BJ (cell line): ENCODE measurements at regions not wholly inside any gene's neighbourhood (a gene's known extent, or its start where the extent isn't known, plus 50 kb on each side); places are given as distances from the start of the nearest gene placed in this dataset.
"Not testable (repeated sequence)": the region's sequence is repeated elsewhere in the genome, so short reads cannot be mapped to it uniquely, and the experiment has no call there.

ENCODE experiments used
- CTCF ChIA-PET: fragments of 350-600 bp; formaldehyde crosslinking; extraction: SDS; loops from one replicate; lab custom pipeline; 2021; ENCODE audit warnings: antibody characterized with exemption, inconsistent platforms; lab: Yijun Ruan, JAX
- POLR2A ChIA-PET: fragments of 300-600 bp; sonication (Branson Sonifier 250); formaldehyde crosslinking; extraction: SDS; loops from one replicate; lab custom pipeline; 2021; ENCODE audit warnings: antibody characterized with exemption; lab: Charles Lee
- DNase-seq: peaks from one replicate; pipeline ENCODE4 v3.0.0-alpha.2; 2011; ENCODE audit warnings: low read depth
- H3K27me3 ChIP-seq: 2 replicates; pipeline ENCODE4 v1.6.0; 2011; ENCODE audit warnings: low read length; ENCODE audit not compliant: control insufficient read depth, insufficient read depth
- H3K36me3 ChIP-seq: 2 replicates; pipeline ENCODE4 v1.5.1; 2011; ENCODE audit warnings: low read length; ENCODE audit not compliant: control insufficient read depth, insufficient read depth
- H3K4me3 ChIP-seq: 2 replicates; pipeline ENCODE4 v1.5.1; 2011; ENCODE audit warnings: low read depth, mild to moderate bottlenecking, control low read depth, low read length
- TF ChIP-seq, protein P1 (sequence below): IDR thresholded peaks from 2 replicates; pipeline ENCODE4 v1.5.1; 2011; ENCODE audit warnings: low read depth, mild to moderate bottlenecking, control low read depth, inconsistent platforms, low read length, moderate library complexity; ENCODE audit not compliant: insufficient read depth

DNA sequence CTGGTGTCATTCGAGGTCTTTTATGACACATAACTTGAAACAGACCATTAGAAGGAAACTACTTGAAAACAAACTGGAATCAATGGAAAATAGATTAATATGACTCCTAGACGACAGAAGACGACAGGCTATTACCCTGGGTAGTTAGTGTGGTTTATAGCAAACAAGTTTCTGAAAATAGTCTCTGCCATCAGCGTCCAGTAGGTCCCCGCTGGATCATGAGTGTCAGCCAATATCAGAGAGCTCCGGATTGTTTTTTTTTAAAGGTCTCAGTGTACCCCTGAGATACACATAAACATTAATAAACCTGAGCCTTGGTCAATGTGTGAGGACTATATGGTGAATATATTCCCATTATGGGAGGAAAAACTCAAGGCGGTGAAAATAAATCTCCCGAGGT is 115.0 kb upstream of the THUMPD2 start:
- TF ChIP-seq, protein P1, sequence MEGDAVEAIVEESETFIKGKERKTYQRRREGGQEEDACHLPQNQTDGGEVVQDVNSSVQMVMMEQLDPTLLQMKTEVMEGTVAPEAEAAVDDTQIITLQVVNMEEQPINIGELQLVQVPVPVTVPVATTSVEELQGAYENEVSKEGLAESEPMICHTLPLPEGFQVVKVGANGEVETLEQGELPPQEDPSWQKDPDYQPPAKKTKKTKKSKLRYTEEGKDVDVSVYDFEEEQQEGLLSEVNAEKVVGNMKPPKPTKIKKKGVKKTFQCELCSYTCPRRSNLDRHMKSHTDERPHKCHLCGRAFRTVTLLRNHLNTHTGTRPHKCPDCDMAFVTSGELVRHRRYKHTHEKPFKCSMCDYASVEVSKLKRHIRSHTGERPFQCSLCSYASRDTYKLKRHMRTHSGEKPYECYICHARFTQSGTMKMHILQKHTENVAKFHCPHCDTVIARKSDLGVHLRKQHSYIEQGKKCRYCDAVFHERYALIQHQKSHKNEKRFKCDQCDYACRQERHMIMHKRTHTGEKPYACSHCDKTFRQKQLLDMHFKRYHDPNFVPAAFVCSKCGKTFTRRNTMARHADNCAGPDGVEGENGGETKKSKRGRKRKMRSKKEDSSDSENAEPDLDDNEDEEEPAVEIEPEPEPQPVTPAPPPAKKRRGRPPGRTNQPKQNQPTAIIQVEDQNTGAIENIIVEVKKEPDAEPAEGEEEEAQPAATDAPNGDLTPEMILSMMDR: no peak
- ChIA-PET CTCF (no interaction called here), POLR2A (no interaction called here)
- no peak for DNase-seq
- Histone ChIP-seq H3K27me3 (no peaks in the 10 kb centered on the region), H3K36me3 (no peaks in the 10 kb centered on the region), H3K4me3 (no peak overlapping the region)

DNA sequence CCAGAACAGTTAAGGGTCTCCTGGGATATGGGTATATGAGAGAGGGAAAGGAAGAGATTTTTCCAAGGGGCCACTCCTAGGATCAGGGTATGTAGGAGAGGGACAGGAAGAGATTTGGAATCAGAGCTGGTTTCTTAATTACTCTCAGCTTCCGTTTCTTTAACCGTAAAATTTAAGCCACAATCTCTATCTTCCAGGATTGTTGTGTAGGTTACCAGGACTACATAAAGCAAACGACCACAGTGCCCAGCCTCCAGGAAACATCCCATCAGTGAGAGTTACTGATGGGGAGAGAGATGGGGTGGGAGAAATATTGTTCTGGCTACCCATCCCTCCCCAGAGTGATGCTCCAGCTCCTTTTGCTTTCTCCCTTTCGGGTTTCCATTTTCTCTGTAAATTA is 114.6 kb upstream of the THUMPD2 start:
- H3K4me3 ChIP-seq: no peak overlapping the region
- CTCF ChIA-PET: interaction anchor here (1.2 kb wide), 1 partner anchor 112 kb away, joined by 3 read pairs; no protein-coding TSS in a partner anchor
- H3K36me3 ChIP-seq: no peaks in the 10 kb centered on the region
- no peaks in the 10 kb centered on the region for H3K27me3 ChIP-seq
- POLR2A ChIA-PET: no interaction called here
- TF ChIP-seq, protein P1: no peak
- DNase-seq: no peak

DNA sequence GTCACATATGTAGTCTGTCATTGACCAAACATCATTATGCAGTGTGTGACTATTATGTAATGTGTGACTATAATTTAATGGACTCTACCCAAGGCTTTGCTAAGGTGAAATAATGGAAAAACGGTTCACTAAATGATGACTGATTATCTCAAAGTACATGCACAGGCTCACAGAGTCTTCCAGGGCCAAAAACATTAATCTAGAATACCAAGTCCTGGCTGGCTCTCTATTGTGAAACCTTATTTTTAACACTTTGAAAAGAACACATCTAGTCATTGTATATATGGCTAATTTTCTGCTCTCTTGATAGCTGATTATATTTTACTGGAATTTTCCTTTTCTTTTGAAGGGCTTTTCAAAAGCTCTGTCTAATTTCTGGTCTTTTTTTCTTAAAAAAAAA is 102.9 kb upstream of the THUMPD2 start:
- ChIA-PET CTCF (no interaction called here), POLR2A (no interaction called here)
- DNase-seq: no peak
- no peaks in the 10 kb centered on the region for H3K36me3 ChIP-seq
- H3K27me3 ChIP-seq: no peaks in the 10 kb centered on the region
- TF ChIP-seq, protein P1: no peak
- no peak overlapping the region for H3K4me3 ChIP-seq

DNA sequence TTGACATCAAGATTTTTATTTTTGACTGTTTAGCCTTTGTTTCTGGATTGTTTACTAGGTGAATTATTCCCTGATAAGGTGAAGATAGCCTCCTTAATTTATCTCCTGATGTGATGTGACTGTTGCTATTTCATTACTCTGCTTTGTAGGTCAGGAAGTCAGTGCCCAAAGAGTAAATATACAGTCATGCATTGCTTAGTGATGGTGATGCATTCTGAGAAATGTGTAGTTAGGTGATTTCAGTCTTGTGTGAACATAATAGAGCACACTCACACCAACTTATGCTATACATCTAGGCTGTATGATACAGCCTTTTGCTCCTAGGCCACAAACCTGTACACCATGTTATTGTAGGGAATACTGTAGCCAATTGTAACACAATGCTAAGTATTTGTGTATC is 102.4 kb upstream of the THUMPD2 start:
- Histone ChIP-seq H3K36me3 (no peaks in the 10 kb centered on the region), H3K27me3 (no peaks in the 10 kb centered on the region), H3K4me3 (no peak overlapping the region)
- POLR2A ChIA-PET: no interaction called here
- TF ChIP-seq, protein P1: no peak
- DNase-seq: no peak
- CTCF ChIA-PET: no interaction called here

DNA sequence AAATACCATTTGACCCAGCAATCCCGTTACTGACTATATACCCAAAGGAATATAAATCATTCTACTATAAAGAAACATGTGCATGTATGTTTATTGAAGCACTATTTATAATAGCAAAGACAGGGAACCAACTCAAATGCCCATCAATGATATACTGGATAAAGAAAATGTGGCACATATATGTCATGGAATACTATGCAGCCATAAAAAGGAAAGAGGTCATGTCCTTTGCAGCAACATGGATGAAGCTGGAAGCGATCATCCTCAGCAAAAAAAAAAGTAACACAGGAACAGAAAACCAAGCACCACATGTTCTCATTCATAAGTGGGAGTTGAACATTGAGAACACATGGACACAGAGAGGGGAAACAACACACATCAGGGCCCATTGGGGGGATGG is 99.9 kb upstream of the THUMPD2 start:
- H3K4me3 ChIP-seq, DNase-seq, POLR2A ChIA-PET, H3K27me3 ChIP-seq, CTCF ChIA-PET, H3K36me3 ChIP-seq: not testable (repeated sequence)

DNA sequence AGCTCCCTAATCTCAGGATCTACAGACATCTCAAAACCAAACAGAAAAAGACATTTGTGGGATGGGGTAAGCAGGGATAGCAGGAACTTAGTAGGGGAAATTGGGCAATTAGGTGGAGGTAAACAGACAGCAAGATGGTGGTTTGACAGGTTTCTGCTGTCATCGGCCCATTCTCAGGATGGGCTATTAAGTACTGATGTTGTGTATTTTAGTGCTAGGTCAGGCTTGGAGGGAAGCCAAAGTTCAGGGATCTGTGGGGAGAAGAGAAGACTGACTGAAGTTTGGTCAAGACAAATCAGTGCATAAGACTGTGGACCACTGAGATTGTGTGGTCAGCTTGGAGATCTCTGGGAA is 96.8 kb upstream of the THUMPD2 start:
- Histone ChIP-seq H3K36me3 (no peaks in the 10 kb centered on the region), H3K27me3 (no peaks in the 10 kb centered on the region), H3K4me3 (no peak overlapping the region)
- DNase-seq: no peak
- TF ChIP-seq, protein P1: no peak
- ChIA-PET CTCF (interaction anchor here (0.6 to 1.0 kb wide), 3 partner anchors 8 to 58 kb away, joined by 3 to 5 read pairs (median 3); no protein-coding TSS in a partner anchor), POLR2A (interaction anchor here (0.6 kb wide), 1 partner anchor 99 kb away, joined by 3 read pairs; no protein-coding TSS in a partner anchor)
